GM19023 (cell line): ENCODE measurements at regions not wholly inside any gene's neighbourhood (a gene's known extent, or its start where the extent isn't known, plus 50 kb on each side); places are given as distances from the start of the nearest gene placed in this dataset.
"Not testable (repeated sequence)": the region's sequence is repeated elsewhere in the genome, so short reads cannot be mapped to it uniquely, and the experiment has no call there.

ENCODE experiments used
- ATAC-seq: cut with Tn5 transposase; IDR thresholded peaks from one replicate; pipeline ENCODE4 v1.9.1; 2021; ENCODE audit warnings: mild to moderate bottlenecking, moderate library complexity; ENCODE audit not compliant: unreplicated experiment

- not testable (repeated sequence) for ATAC-seq
Observed at GRCh38 chr1:219863816-219864215, 64.5 kb downstream of the SLC30A10 start.

- ATAC-seq = no peak
Observed at GRCh38 chr1:219862366-219862765, 66.0 kb downstream of the SLC30A10 start.

- no peak for ATAC-seq
Observed at GRCh38 chr1:219858980-219859379, 69.4 kb downstream of the SLC30A10 start.

GRCh38 chr1:219847215-219847855, 81.0 kb downstream of the SLC30A10 start:
- ATAC-seq = no peak

GRCh38 chr1:219839595-219839994, 88.8 kb downstream of the SLC30A10 start:
- ATAC-seq = not testable (repeated sequence)

- ATAC-seq = no peak
Observed at GRCh38 chr1:219837994-219838294, 90.4 kb downstream of the SLC30A10 start.

- ATAC-seq = no peak
Observed at GRCh38 chr1:219837274-219837993, 90.9 kb downstream of the SLC30A10 start.

GRCh38 chr1:219834314-219834917, 93.9 kb downstream of the SLC30A10 start:
- ATAC-seq = no peak

- ATAC-seq = no peak
Observed at GRCh38 chr1:219833214-219833815, 95.0 kb downstream of the SLC30A10 start.

GRCh38 chr1:219826290-219826689, 102.1 kb downstream of the SLC30A10 start:
- no peak for ATAC-seq

- no peak for ATAC-seq
Observed at GRCh38 chr1:219825355-219825754, 103.0 kb downstream of the SLC30A10 start.

- no peak for ATAC-seq
Observed at GRCh38 chr1:219824338-219824737, 104.0 kb downstream of the SLC30A10 start.

- ATAC-seq = no peak
Observed at GRCh38 chr1:219820551-219820950, 107.8 kb downstream of the SLC30A10 start.

GRCh38 chr1:219817914-219818313, 110.4 kb downstream of the SLC30A10 start:
- no peak for ATAC-seq

- ATAC-seq = no peak
Observed at GRCh38 chr1:219813294-219813693, 115.1 kb downstream of the SLC30A10 start.

- ATAC-seq = peak; percentile 89
Observed at GRCh38 chr1:219812491-219813203, 115.7 kb downstream of the SLC30A10 start.

GRCh38 chr1:219812086-219812485, 116.3 kb downstream of the SLC30A10 start:
- no peak for ATAC-seq

GRCh38 chr1:219810451-219810850, 117.9 kb downstream of the SLC30A10 start:
- no peak for ATAC-seq

GRCh38 chr1:219808790-219809189, 119.6 kb downstream of the SLC30A10 start:
- ATAC-seq = no peak

GRCh38 chr1:219806642-219807041, 121.7 kb downstream of the SLC30A10 start:
- no peak for ATAC-seq

GRCh38 chr1:219806020-219806419, 122.3 kb downstream of the SLC30A10 start:
- ATAC-seq = no peak
